HG02759 (cell line): ENCODE measurements at regions not wholly inside any gene's neighbourhood (a gene's known extent, or its start where the extent isn't known, plus 50 kb on each side); places are given as distances from the start of the nearest gene placed in this dataset.

Source experiments
- ATAC-seq: cut with Tn5 transposase; IDR thresholded peaks from one replicate; pipeline ENCODE4 v1.9.1; 2021; ENCODE audit warnings: mild to moderate bottlenecking, moderate library complexity; ENCODE audit not compliant: unreplicated experiment

DNA sequence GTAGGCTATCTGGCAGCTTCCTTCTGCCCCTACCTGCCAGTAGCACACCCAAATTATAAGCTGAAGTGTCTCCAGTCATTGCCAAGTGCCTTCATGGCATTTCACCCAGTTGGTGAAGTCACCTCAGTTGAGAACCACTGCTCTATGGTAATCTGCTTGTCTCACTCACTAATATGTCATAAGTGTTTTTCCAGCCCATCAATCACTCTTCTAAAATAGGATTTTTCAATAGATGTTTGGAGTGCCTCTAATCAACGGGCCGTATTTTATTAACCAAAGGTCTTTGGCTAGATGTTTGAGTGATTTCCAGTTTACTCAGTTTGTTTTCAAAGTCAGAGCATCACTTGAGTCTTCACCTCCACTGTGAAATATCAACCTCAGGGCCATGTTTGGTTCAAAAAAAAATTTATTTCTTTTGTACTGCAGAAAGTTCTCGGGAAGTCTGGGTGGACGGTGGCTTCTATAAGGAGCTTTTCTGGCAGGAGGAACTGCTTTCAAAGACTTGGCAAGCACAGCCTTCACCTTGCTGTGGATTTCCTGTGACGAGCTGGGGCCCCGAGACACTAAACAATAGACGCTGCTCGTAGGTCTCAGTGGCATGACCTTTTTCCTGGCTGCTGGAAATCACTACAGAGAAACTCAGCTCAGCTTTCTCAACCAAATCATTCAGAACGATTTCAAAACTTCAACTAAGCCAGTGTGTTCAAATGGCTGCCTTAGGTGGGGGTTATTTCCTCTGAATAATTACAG, 95.2 kb upstream of the FOXF1 start:
- no peak for ATAC-seq

DNA sequence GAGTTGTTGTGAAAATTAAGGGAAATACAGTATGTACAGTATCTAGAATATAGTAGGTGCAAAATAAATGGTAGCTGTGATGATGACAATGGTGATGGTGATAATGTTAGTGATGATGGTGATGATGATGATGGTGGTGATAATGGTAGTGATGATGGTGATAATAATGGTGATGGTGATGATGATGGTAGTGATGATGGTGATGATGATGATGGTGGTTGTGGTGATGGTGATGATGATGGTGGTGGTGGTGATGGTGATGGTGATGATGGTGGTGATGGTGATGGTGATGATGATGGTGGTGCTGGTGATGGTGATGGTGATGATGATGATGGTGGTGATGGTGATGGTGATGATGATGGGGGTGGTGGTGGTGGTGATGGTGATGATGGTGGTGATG, 91.3 kb upstream of the FOXF1 start:
- no peak for ATAC-seq

DNA sequence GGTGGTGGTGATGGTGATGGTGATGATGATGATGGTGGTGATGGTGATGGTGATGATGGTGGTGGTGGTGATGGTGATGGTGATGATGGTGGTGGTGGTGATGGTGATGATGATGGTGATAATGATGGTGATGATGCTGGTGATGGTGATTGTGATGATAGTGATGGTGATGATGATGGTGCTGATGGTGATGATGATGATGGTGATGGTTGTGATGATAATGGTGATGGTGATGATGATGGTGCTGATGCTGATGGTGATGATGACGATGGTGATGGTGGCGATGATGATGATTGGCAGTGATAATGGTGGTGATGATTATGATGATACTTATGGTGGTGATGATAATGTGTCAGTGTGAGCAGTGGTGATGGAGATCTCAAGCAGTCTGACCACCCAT, 90.8 kb upstream of the FOXF1 start:
- no peak for ATAC-seq

DNA sequence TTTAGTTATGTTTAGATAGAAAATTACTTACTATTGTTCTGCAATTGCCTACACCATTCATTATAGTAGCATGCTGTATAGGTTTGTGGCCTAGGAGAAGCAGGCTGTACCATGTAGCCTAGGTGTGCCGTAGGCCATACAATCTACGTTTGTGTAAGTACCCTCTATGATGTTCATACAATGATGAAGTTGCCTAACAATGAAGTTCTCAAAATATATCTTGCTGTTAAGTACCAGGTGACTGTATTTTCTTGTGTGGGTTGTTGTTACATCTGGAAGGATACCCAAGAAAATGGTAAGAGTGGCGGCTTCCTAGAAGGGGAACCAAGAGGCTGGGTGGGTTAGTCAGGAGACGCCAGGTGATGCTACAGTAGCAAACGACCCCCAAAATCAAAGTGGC, 88.3 kb upstream of the FOXF1 start:
- ATAC-seq, result no peak

DNA sequence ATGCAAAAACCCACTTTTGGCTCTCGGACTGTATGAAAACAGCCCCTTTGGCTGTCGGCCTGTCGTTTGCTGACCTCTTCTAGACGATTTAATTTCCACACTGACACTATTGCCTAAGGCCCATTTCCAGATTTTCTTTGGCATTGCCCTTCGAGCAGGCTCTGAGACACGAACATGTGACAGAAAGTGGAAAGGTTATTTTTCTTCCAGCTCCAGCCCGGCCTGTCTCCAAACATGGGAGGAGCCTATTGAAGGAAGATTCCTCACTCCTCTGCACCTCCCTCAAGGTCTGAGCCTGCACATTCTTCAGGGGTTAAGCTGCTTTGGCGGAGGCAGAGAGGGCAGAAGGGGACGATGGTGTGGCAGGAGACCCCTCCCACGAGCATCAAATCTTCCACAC, 85.9 kb upstream of the FOXF1 start:
- no peak for ATAC-seq

DNA sequence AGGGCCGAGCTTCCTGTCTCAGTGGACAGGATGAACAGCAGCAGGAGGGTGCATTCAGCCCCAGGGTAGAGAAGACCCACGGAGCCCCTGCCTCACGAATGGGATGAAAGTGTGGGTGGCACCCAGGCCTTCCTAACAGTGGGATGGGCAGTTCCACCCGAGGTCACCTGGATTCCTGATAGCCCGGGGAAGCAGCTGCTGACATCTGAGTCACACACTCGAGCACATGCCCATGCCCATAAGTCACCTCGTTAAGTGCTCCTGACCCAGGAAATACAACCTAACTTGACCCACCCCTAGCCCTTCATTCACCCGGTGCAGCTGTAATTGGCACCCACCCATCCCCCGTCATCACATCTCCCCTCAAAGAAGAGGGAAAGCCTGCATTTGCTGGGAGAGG, 85.3 kb upstream of the FOXF1 start:
- no peak for ATAC-seq

DNA sequence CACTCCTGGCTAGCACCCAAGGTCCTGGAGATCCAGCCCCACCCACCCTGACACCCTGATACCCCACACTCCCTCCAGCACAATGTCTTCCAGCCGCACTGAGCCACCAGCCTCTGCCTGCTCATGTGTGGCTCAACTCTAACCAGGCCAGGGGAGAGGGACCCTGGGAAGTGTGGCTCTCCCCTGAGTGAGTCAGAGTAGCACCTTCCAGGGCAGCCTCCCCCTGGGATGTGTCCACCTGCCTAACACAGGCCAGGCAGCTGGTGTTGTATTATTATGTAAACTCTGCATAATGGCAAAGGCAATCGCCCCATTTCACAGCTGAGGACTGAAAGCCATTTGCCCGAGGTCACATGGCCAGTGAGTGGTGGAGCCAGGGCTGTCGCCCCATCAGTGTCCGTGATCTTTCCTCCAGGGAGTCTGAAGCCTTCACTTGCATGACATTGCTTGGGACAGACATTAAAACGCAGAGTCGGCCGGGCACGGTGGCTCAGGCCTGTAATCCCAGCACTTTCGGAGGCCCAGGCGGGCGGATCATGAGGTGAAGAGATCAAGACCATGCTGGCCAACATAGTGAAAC, 84.2 kb upstream of the FOXF1 start:
- ATAC-seq, result no peak

DNA sequence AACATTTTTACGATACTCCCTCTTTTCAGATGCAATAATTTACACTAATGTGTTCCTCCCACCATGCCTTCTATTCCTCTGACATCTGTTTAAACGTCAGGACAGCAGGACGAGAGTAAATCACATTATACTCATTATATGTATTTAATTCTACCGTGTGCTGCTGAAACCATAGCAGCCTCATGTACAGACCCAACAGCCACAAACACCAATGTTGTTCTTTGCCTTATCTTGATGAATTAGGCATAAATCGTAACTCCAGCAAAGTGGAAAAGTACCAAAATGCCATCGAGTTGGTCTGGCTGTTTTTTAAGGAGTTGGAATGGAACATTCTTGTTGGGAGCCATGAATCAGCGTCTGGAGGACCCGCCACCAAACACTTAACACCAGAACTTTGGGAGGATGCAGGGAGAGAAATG, 82.9 kb upstream of the FOXF1 start:
- ATAC-seq, result no peak

DNA sequence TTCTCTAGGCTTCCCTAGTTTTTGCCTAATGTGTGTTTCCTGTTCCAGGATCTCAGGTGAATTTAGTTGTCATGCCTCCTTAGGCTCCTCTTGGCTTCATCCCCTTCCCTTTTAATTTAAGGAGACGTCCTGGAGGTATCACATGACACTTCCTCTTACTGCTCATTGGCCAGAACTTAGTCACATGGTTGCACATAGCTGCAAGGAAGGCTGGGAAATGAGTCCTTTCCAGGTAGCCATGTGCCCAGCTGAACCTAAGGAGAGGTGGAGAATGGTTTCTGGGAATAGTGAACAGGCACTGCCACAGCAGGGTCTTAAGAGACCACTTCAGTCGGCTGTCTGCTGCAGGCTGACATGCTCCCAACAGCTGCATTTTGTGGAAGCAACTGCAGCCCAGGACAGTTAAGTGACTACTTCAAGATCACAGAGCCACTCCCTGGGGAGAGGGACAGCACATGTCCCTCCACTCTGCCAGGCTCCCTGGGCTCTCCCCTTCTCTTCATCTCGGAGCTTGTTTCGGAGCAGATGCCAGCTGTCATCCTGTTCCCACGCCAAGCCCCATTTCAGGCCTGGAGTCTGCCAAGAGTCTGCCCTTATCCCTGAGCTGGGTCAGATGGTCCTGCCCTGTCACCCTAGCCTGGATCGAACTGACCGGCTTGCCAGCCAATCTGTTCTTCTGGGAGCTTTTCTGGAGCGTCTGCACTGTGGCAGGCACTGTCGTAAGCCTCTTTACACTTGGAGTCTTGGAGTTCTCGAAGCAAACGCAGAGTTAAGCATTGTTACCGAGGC, 81.4 kb upstream of the FOXF1 start:
- ATAC-seq, result no peak

DNA sequence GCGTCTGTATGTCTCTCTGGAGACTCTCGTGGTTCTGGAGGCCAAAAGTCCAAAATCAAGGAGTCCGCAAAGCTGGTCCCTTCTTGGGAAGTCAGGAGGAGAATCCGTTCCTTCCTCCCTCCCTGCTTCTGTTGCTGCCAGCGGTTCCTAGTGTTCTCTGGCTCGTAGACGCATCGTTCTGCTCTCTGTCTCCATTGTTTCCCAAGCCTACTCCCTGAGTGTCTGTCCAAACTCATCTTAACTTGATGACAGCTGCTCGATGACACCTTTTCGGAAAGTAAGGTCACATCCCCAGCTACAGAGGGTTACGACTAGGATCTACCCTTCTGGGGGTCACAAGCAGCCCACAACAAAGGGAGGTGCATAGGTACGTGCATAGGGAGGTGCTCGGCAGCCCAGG, 80.7 kb upstream of the FOXF1 start:
- ATAC-seq, result no peak

DNA sequence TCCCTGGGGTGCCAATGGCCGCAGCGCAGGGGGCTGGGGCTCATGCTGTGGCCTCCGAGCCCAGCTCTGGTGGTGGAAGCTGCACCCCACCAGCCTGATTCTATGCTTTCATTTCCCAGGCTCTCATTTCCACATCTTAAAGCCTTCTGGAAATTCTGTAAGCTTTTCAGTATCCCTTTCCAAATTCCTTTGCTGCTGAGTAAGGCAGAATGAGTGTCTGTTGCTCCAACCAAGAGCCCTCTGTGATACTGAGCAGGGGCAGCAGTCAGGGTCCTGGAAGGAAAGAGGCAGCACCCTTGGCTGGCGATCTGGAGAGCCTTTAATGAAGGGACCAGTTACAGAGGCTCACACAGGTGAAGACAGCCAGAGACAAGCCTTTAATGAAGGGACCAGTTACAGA, 79.5 kb upstream of the FOXF1 start:
- ATAC-seq, result no peak

DNA sequence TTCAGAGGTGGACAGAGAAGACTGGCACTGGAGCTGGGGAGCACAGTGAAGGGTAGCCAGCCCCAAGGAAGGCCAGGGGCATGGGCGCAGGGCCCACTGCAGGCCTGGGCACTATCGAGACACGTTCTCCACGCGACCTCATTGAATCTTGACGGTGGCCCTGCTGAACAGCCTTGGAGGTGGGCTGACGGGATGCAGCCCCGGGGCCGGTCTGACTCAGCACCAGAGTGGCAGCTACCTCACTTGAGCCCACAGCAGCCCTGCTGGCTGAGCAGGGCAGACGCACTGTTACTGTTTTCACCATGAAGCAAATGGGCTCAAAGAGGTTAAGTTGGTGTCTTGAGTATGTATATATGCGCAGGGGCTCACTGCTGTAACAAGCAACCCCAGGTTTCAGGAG, 78.8 kb upstream of the FOXF1 start:
- ATAC-seq, result no peak

DNA sequence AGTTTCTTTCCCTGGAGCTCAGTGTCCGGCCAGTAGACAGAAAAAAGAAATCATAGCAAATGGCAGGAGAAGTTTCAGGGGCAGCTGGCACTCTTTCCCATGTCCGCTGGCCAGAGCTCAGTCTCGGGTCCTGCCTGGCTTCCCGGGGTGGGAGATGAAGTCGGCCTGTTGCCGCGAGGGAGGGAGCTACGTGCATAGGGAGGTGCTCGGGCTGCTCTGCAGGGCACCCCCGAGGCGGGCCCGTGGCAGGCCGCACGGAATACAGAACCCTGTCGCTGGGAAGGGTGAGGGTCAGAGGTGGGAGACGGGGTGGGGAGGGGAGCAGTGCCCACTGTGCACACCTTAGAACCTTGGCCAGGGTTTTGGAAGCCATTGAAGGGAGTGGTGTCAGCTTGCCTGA, 78.3 kb upstream of the FOXF1 start:
- no peak for ATAC-seq

DNA sequence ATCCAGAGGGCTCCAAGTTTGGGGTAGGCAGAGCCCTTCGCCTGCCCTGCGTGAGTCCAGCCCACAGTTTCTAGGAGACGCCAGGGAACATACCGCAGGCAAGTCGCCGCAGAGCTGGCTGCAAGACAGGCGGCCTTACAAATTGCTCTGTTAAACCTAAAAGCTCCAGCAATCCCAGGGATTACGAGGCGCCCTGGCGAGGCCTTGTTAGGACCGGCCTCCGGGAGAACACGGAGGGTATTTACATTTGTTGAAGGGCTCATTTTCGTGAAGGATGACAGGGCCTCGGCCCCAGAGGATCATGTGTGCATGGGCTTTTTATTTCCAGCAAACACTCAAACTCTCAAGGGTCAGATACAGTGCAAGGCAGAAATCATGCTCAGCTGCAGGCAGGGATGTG, 77.6 kb upstream of the FOXF1 start:
- ATAC-seq, result no peak

DNA sequence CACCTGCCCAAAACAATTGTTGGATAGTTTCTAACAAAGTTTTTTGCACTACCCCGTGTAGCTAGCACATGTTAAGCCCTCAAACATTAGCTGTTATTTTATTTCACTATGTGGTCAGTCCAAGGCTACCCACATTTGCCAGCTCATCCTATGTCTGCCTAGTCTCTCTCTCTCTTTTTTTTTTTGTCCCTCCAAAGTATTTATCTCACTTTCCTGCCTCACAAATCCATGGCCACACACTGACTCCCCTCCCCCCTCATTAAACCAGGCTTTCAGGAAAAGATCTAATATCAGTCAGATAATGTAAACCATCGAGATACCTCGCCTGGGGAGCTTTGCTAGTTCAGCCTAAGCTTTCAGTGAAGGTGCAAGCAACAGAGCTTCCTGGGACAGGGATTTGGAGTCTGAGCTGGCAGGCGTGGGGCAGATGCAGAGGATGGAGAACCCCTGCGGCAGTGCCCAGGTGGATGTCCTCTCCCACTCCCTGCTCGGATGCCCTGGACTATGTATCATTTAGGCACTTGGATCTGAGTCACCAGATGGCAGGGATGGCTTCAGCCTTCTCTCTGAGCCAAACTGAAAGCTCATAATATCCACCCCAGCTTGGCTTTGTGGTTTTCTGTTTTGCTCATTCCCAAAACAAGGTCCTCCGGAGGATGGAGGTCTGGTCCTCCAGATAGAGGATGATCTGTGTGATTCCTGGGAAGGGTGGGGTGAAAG, 73.7 kb upstream of the FOXF1 start:
- ATAC-seq, result no peak

DNA sequence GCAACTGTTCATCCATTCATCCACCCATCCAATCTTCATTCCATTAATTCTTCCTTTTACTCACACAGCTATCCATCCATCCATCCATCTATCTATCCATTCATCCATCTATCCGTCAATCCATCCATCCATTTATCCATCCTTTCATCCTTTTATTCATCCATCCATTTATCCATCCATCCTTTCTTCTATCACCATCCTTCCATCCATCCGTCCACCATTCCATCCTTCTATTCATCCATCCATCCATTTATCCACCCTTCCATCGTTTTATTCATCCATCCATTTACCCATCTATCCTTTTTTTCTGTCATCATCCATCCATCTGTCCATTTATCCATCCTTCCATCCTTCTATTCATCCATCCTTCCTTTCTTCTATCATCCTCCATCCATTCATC, 73.0 kb upstream of the FOXF1 start:
- no peak for ATAC-seq

DNA sequence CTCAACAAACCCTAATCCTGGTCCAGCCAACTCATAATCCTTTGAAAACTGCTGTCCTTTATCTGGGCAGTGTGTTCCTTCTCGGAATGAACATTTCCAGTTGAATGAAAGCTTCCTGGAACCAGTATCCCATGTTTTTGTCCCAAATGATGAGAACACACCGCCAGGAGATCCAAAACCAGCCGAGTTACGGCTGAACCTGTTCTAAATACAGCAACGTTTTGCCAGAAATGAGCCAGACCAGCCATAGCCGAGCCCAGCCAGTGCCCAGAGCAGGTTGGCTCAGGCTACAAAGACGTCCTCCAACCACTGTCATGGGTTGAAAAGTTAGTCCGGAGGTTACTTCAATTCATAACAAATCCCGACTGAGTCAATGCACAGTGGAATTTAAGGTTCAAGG, 67.6 kb upstream of the FOXF1 start:
- no peak for ATAC-seq

DNA sequence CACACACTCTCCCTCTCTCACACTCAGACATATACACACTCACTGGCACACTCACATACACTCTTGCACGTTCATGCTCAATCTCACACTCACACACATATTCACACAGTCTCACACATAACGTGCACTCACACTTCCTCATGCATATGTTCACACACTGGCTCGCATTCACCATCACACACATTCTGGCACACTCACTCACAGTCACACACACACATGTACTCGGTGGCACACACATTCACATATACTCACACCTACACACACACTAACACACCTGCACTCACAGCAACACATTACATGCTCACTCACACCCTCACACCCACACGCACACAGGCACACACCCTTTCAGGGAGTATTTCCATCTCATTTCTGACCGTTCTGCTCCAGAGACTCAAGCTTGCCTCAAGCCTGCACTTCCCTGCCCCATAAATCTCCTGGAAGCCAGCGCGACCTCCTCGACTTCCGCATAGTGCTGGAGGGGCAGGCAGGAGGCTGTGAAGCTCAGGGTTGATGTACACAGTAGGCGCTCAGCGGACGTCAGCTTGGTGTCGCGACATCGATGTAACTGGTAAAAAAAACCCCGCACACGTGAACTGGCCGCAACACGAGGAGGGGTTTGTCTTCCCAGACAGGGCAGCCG, 66.7 kb upstream of the FOXF1 start:
- no peak for ATAC-seq

DNA sequence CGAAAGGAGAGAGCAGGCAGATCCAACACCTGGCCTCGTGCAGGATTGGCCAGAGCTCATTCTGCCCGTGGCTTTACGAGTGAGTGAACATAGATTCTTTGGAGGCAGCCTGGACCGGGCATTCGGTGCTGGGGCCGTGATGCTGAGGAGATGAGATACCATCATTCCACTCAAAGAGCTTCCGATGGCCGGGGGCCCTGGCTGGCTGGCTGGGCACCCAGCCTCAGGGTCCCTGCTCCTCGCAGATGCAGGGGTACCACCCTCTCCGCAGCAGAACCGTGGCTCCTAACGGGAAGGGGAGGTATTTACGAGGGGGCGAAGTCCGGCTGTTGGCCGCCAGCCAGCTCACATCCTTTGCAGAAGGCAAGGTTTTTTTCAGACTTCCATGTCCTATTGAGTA, 66.1 kb upstream of the FOXF1 start:
- ATAC-seq, result no peak

DNA sequence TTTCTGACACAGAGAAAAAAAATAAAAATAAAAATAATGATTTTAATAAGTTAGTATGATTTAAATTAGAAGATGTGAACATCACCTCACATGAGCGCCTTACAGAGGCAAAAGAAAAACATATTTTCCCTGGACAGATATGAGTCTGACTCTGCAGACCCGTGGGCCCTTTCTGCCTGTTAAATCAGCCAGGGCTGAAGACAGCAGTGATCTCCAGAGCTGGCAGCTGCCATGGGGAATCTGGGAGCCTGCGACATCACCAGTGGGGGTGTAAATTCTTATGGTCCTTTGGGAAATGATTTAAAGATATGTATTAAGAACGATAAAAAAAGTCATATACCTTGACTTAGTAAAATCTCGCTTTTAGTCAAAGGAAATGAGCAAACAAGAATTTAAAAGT, 65.7 kb upstream of the FOXF1 start:
- no peak for ATAC-seq

DNA sequence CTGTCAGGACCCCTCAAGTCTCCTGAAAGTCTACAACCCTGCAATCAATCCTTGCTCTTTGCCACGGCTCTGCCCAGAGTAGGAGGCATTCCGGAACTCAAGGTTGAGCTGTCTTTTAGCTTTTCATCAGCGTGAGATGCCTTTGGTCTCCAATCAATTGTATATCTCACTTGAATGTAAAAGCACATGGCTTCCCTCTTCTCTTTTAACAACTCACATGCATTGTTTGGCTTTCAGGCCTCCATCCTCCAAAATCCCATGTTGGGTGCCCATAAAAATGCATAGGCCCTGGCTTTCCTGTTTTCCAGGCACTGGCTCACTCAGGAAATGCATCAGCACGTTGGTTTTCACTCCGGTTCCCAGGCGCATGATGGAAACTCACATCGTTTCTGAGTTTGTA, 64.0 kb upstream of the FOXF1 start:
- no peak for ATAC-seq
